ENCODE measurements at regions not wholly inside any gene's neighbourhood (a gene's known extent, or its start where the extent isn't known, plus 50 kb on each side); places are given as distances from the start of the nearest gene placed in this dataset.

- DNase-seq (ENCODE audit: low read depth in 1 of 2, low spot score in 1 of 2) = no peak
Observed at GRCh38 chr19:31096062-31096830, 253.0 kb downstream of the TSHZ3 start.

- no peak for DNase-seq (ENCODE audit: low read depth in 1 of 2, low spot score in 1 of 2)
Observed at GRCh38 chr19:31095100-31095804, 254.0 kb downstream of the TSHZ3 start.

GRCh38 chr19:31092274-31092673 lies 257.0 kb downstream of the TSHZ3 start:
- no peak for DNase-seq (ENCODE audit: low read depth in 1 of 2, low spot score in 1 of 2)

GRCh38 chr19:31089681-31090080 lies 259.6 kb downstream of the TSHZ3 start:
- DNase-seq (ENCODE audit: low read depth in 1 of 2, low spot score in 1 of 2) = no peak

GRCh38 chr19:31085125-31085524 lies 264.1 kb downstream of the TSHZ3 start:
- no peak for DNase-seq (ENCODE audit: low read depth in 1 of 2, low spot score in 1 of 2)

- no peak for DNase-seq (ENCODE audit: low read depth in 1 of 2, low spot score in 1 of 2)
Observed at GRCh38 chr19:31083105-31083504, 266.1 kb downstream of the TSHZ3 start.

- DNase-seq (ENCODE audit: low read depth in 1 of 2, low spot score in 1 of 2) = no peak
Observed at GRCh38 chr19:31075146-31075655, 274.0 kb downstream of the TSHZ3 start.

- no peak for DNase-seq (ENCODE audit: low read depth in 1 of 2, low spot score in 1 of 2)
Observed at GRCh38 chr19:31074199-31075125, 274.8 kb downstream of the TSHZ3 start.

- no peak for DNase-seq (ENCODE audit: low read depth in 1 of 2, low spot score in 1 of 2)
Observed at GRCh38 chr19:31073485-31074198, 275.6 kb downstream of the TSHZ3 start.

- DNase-seq (ENCODE audit: low read depth in 1 of 2, low spot score in 1 of 2) = no peak
Observed at GRCh38 chr19:31072451-31072850, 276.8 kb downstream of the TSHZ3 start.

GRCh38 chr19:31071136-31071855 lies 277.9 kb downstream of the TSHZ3 start:
- DNase-seq (ENCODE audit: low read depth in 1 of 2, low spot score in 1 of 2) = no peak

- no peak for DNase-seq (ENCODE audit: low read depth in 1 of 2, low spot score in 1 of 2)
Observed at GRCh38 chr19:31070146-31071065, 278.8 kb downstream of the TSHZ3 start.

GRCh38 chr19:31068268-31068667 lies 281.0 kb downstream of the TSHZ3 start:
- DNase-seq (ENCODE audit: low read depth in 1 of 2, low spot score in 1 of 2) = no peak

- DNase-seq (ENCODE audit: low read depth in 1 of 2, low spot score in 1 of 2) = no peak
Observed at GRCh38 chr19:31066385-31066784, 282.9 kb downstream of the TSHZ3 start.

GRCh38 chr19:31064491-31064890 lies 284.7 kb downstream of the TSHZ3 start:
- no peak for DNase-seq (ENCODE audit: low read depth in 1 of 2, low spot score in 1 of 2)

GRCh38 chr19:31058676-31059340 lies 290.4 kb downstream of the TSHZ3 start:
- no peak for DNase-seq (ENCODE audit: low read depth in 1 of 2, low spot score in 1 of 2)

- no peak for DNase-seq (ENCODE audit: low read depth in 1 of 2, low spot score in 1 of 2)
Observed at GRCh38 chr19:31057476-31057875, 291.8 kb downstream of the TSHZ3 start.

- no peak for DNase-seq (ENCODE audit: low read depth in 1 of 2, low spot score in 1 of 2)
Observed at GRCh38 chr19:31055454-31055853, 293.8 kb downstream of the TSHZ3 start.

All from activated CD4-positive, alpha-beta T cell treated with anti-CD3 and anti-CD28 coated beads, Interleukin-2, amount 50 U/mL, for 24 hours (primary cell).